ENCODE measurements at regions not wholly inside any gene's neighbourhood (a gene's known extent, or its start where the extent isn't known, plus 50 kb on each side); places are given as distances from the start of the nearest gene placed in this dataset.

- Histone ChIP-seq H3K4me1 (ENCODE audit: insufficient read depth, low read length, poor library complexity, severe bottlenecking) (no peaks in the 10 kb centered on the region), H3K27ac (ENCODE audit: low read depth, low read length, poor library complexity, severe bottlenecking) (no peak overlapping the region), H3K9me3 (ENCODE audit: low read depth, low read length, poor library complexity, severe bottlenecking) (no peaks in the 10 kb centered on the region), H3K27me3 (replicated peaks; ENCODE audit: insufficient read depth, low read depth, low read length, poor library complexity) (no peaks in the 10 kb centered on the region), H3K4me3 (ENCODE audit: low read depth, low read length, poor library complexity, severe bottlenecking) (no peak overlapping the region), H3K36me3 (ENCODE audit: insufficient read depth, low read length, poor library complexity, severe bottlenecking) (no peaks in the 10 kb centered on the region)
- DNase-seq (ENCODE audit: low spot score): no peak
- BruUV-seq (replicated peaks): no TSS peak
- TF ChIP-seq CTCF (conservative IDR thresholded peaks at IDR 0.05; ENCODE audit: low read depth, low read length) (no peak), EZH2 (IDR thresholded peaks at IDR 0.05; ENCODE audit: borderline replicate concordance, low read depth, low read length, poor library complexity, severe bottlenecking) (no peak)
- intact Hi-C loops (cut with micrococcal nuclease; ENCODE audit: unreplicated experiment): no loop called here
- ChIA-PET CTCF (no interaction called here), POLR2A (ENCODE audit: low non-redundant PET) (no interaction called here)
Measured at GRCh38 chr2:193943406-193943960, 1713.5 kb upstream of the SLC39A10 start.

GRCh38 chr2:193935114-193935513, 1721.9 kb upstream of the SLC39A10 start:
- no peak for DNase-seq (ENCODE audit: low spot score)
- intact Hi-C loops (cut with micrococcal nuclease; ENCODE audit: unreplicated experiment): no loop called here
- Histone ChIP-seq H3K27ac (ENCODE audit: low read depth, low read length, poor library complexity, severe bottlenecking) (no peak overlapping the region), H3K4me3 (ENCODE audit: low read depth, low read length, poor library complexity, severe bottlenecking) (no peak overlapping the region), H3K9me3 (ENCODE audit: low read depth, low read length, poor library complexity, severe bottlenecking) (no peaks in the 10 kb centered on the region), H3K4me1 (ENCODE audit: insufficient read depth, low read length, poor library complexity, severe bottlenecking) (no peaks in the 10 kb centered on the region), H3K27me3 (replicated peaks; ENCODE audit: insufficient read depth, low read depth, low read length, poor library complexity) (no peaks in the 10 kb centered on the region), H3K36me3 (ENCODE audit: insufficient read depth, low read length, poor library complexity, severe bottlenecking) (no peaks in the 10 kb centered on the region)
- ChIA-PET CTCF (no interaction called here), POLR2A (ENCODE audit: low non-redundant PET) (no interaction called here)
- BruUV-seq (replicated peaks): no TSS peak
- no peak for TF ChIP-seq CTCF (conservative IDR thresholded peaks at IDR 0.05; ENCODE audit: low read depth, low read length)
- TF ChIP-seq EZH2 (IDR thresholded peaks at IDR 0.05; ENCODE audit: borderline replicate concordance, low read depth, low read length, poor library complexity, severe bottlenecking): no peak

- CTCF ChIA-PET: no interaction called here
Measured at GRCh38 chr2:193929131-193929530, 1727.9 kb upstream of the SLC39A10 start.

More at GRCh38 chr2:193929131-193929530, 1727.9 kb upstream of the SLC39A10 start:
- BruUV-seq (replicated peaks): no TSS peak
- intact Hi-C loops (cut with micrococcal nuclease; ENCODE audit: unreplicated experiment): no loop called here
- no peak for DNase-seq (ENCODE audit: low spot score)
- H3K9me3 ChIP-seq (ENCODE audit: low read depth, low read length, poor library complexity, severe bottlenecking): no peaks in the 10 kb centered on the region
- TF ChIP-seq CTCF (conservative IDR thresholded peaks at IDR 0.05; ENCODE audit: low read depth, low read length) (no peak), EZH2 (IDR thresholded peaks at IDR 0.05; ENCODE audit: borderline replicate concordance, low read depth, low read length, poor library complexity, severe bottlenecking) (no peak)
- H3K4me1 ChIP-seq (ENCODE audit: insufficient read depth, low read length, poor library complexity, severe bottlenecking): no peaks in the 10 kb centered on the region
- POLR2A ChIA-PET (ENCODE audit: low non-redundant PET): no interaction called here
- H3K27ac ChIP-seq (ENCODE audit: low read depth, low read length, poor library complexity, severe bottlenecking): no peak overlapping the region
- H3K27me3 ChIP-seq (replicated peaks; ENCODE audit: insufficient read depth, low read depth, low read length, poor library complexity): no peaks in the 10 kb centered on the region
- no peaks in the 10 kb centered on the region for H3K36me3 ChIP-seq (ENCODE audit: insufficient read depth, low read length, poor library complexity, severe bottlenecking)
- H3K4me3 ChIP-seq (ENCODE audit: low read depth, low read length, poor library complexity, severe bottlenecking): no peak overlapping the region
